ENCODE measurements at regions not wholly inside any gene's neighbourhood (a gene's known extent, or its start where the extent isn't known, plus 50 kb on each side); places are given as distances from the start of the nearest gene placed in this dataset.

GRCh38 chr10:108894402-108895301 lies 1028.7 kb downstream of the XPNPEP1 start:
- Mint-ChIP-seq H3K27me3 (no peaks in the 10 kb centered on the region), H3K4me3 (no peak overlapping the region), H3K27ac (no peak overlapping the region), H3K36me3 (no peaks in the 10 kb centered on the region), H3K4me1 (no peaks in the 10 kb centered on the region), H3K9me3 (peaks cover 8% of the 10 kb centered on the region)
- DNase-seq (no peak), ATAC-seq (ENCODE audit: low read depth) (no peak)
- POLR2A ChIA-PET, result no interaction called here

GRCh38 chr10:108877095-108877561 lies 1046.2 kb downstream of the XPNPEP1 start:
- Mint-ChIP-seq H3K9me3 (no peaks in the 10 kb centered on the region), H3K27ac (no peak overlapping the region), H3K36me3 (no peaks in the 10 kb centered on the region), H3K4me1 (no peaks in the 10 kb centered on the region), H3K27me3 (no peaks in the 10 kb centered on the region), H3K4me3 (no peak overlapping the region)
- DNase-seq, result no peak
- POLR2A ChIA-PET, result no interaction called here
- no peak for ATAC-seq (ENCODE audit: low read depth)

- no peaks in the 10 kb centered on the region for H3K9me3 Mint-ChIP-seq
- POLR2A ChIA-PET, result no interaction called here
- no peak overlapping the region for H3K27ac Mint-ChIP-seq
- no peak for DNase-seq
- H3K27me3 Mint-ChIP-seq, result no peaks in the 10 kb centered on the region
- H3K4me1 Mint-ChIP-seq, result no peaks in the 10 kb centered on the region
- H3K4me3 Mint-ChIP-seq, result no peak overlapping the region
- ATAC-seq (ENCODE audit: low read depth), result no peak
- H3K36me3 Mint-ChIP-seq, result no peaks in the 10 kb centered on the region
Measured at GRCh38 chr10:108872854-108873253, 1050.5 kb downstream of the XPNPEP1 start.

GRCh38 chr10:108868881-108869280 lies 1054.4 kb downstream of the XPNPEP1 start:
- Mint-ChIP-seq H3K27me3 (no peaks in the 10 kb centered on the region), H3K4me1 (no peaks in the 10 kb centered on the region), H3K4me3 (no peak overlapping the region), H3K27ac (no peak overlapping the region), H3K9me3 (peaks cover 1% of the 10 kb centered on the region), H3K36me3 (no peaks in the 10 kb centered on the region)
- DNase-seq (no peak), ATAC-seq (ENCODE audit: low read depth) (no peak)
- POLR2A ChIA-PET, result no interaction called here

GRCh38 chr10:108862676-108863350 lies 1060.5 kb downstream of the XPNPEP1 start:
- H3K27ac Mint-ChIP-seq, result no peak overlapping the region
- H3K4me1 Mint-ChIP-seq, result no peaks in the 10 kb centered on the region
- no peaks in the 10 kb centered on the region for H3K36me3 Mint-ChIP-seq
- no peak overlapping the region for H3K4me3 Mint-ChIP-seq
- H3K9me3 Mint-ChIP-seq, result peaks cover 2% of the 10 kb centered on the region
- ATAC-seq (ENCODE audit: low read depth) (no peak), DNase-seq (no peak)
- POLR2A ChIA-PET, result no interaction called here
- H3K27me3 Mint-ChIP-seq, result no peaks in the 10 kb centered on the region

GRCh38 chr10:108861181-108861754 lies 1062.0 kb downstream of the XPNPEP1 start:
- H3K9me3 Mint-ChIP-seq, result peaks cover 2% of the 10 kb centered on the region
- POLR2A ChIA-PET, result no interaction called here

GRCh38 chr10:108852211-108852610 lies 1071.1 kb downstream of the XPNPEP1 start:
- no peaks in the 10 kb centered on the region for H3K36me3 Mint-ChIP-seq
- no peaks in the 10 kb centered on the region for H3K9me3 Mint-ChIP-seq
- ATAC-seq (ENCODE audit: low read depth) (no peak), DNase-seq (no peak)
- no peaks in the 10 kb centered on the region for H3K27me3 Mint-ChIP-seq
- H3K4me3 Mint-ChIP-seq, result no peak overlapping the region
- H3K27ac Mint-ChIP-seq, result no peak overlapping the region
- H3K4me1 Mint-ChIP-seq, result no peaks in the 10 kb centered on the region
- POLR2A ChIA-PET, result no interaction called here

More at GRCh38 chr10:108861181-108861754, 1062.0 kb downstream of the XPNPEP1 start:
- no peak for DNase-seq
- Mint-ChIP-seq H3K27me3 (no peaks in the 10 kb centered on the region), H3K4me1 (no peaks in the 10 kb centered on the region), H3K27ac (no peak overlapping the region), H3K4me3 (no peak overlapping the region), H3K36me3 (no peaks in the 10 kb centered on the region)
- ATAC-seq (ENCODE audit: low read depth), result no peak

- H3K4me3 Mint-ChIP-seq, result no peak overlapping the region
- ATAC-seq (ENCODE audit: low read depth) (no peak), DNase-seq (no peak)
- no peaks in the 10 kb centered on the region for H3K9me3 Mint-ChIP-seq
- POLR2A ChIA-PET, result no interaction called here
- no peaks in the 10 kb centered on the region for H3K4me1 Mint-ChIP-seq
- H3K27ac Mint-ChIP-seq, result no peak overlapping the region
- H3K27me3 Mint-ChIP-seq, result no peaks in the 10 kb centered on the region
- no peaks in the 10 kb centered on the region for H3K36me3 Mint-ChIP-seq
Measured at GRCh38 chr10:108850138-108850854, 1073.0 kb downstream of the XPNPEP1 start.

GRCh38 chr10:108849688-108850087 lies 1073.6 kb downstream of the XPNPEP1 start:
- Mint-ChIP-seq H3K4me1 (no peaks in the 10 kb centered on the region), H3K27me3 (no peaks in the 10 kb centered on the region), H3K9me3 (no peaks in the 10 kb centered on the region), H3K4me3 (no peak overlapping the region), H3K36me3 (no peaks in the 10 kb centered on the region), H3K27ac (no peak overlapping the region)
- ATAC-seq (ENCODE audit: low read depth) (no peak), DNase-seq (no peak)
- POLR2A ChIA-PET, result no interaction called here

GRCh38 chr10:108849186-108849585 lies 1074.1 kb downstream of the XPNPEP1 start:
- H3K4me1 Mint-ChIP-seq, result no peaks in the 10 kb centered on the region
- H3K36me3 Mint-ChIP-seq, result no peaks in the 10 kb centered on the region
- no peak overlapping the region for H3K27ac Mint-ChIP-seq
- H3K27me3 Mint-ChIP-seq, result no peaks in the 10 kb centered on the region
- H3K9me3 Mint-ChIP-seq, result no peaks in the 10 kb centered on the region
- DNase-seq, result no peak
- no peak for ATAC-seq (ENCODE audit: low read depth)
- POLR2A ChIA-PET, result no interaction called here
- no peak overlapping the region for H3K4me3 Mint-ChIP-seq

- POLR2A ChIA-PET, result no interaction called here
- H3K27ac Mint-ChIP-seq, result no peak overlapping the region
- DNase-seq (no peak), ATAC-seq (ENCODE audit: low read depth) (no peak)
- no peaks in the 10 kb centered on the region for H3K9me3 Mint-ChIP-seq
- H3K27me3 Mint-ChIP-seq, result no peaks in the 10 kb centered on the region
- no peak overlapping the region for H3K4me3 Mint-ChIP-seq
- no peaks in the 10 kb centered on the region for H3K4me1 Mint-ChIP-seq
- no peaks in the 10 kb centered on the region for H3K36me3 Mint-ChIP-seq
Measured at GRCh38 chr10:108848046-108848445, 1075.3 kb downstream of the XPNPEP1 start.

- ATAC-seq (ENCODE audit: low read depth), result no peak
- H3K27ac Mint-ChIP-seq, result no peak overlapping the region
- no peak for DNase-seq
- no peaks in the 10 kb centered on the region for H3K36me3 Mint-ChIP-seq
- no peaks in the 10 kb centered on the region for H3K27me3 Mint-ChIP-seq
- H3K9me3 Mint-ChIP-seq, result peaks cover 4% of the 10 kb centered on the region
- POLR2A ChIA-PET, result no interaction called here
- no peaks in the 10 kb centered on the region for H3K4me1 Mint-ChIP-seq
- no peak overlapping the region for H3K4me3 Mint-ChIP-seq
Measured at GRCh38 chr10:108840944-108841343, 1082.4 kb downstream of the XPNPEP1 start.

GRCh38 chr10:108836362-108836761 lies 1086.9 kb downstream of the XPNPEP1 start:
- Mint-ChIP-seq H3K4me3 (no peak overlapping the region), H3K36me3 (no peaks in the 10 kb centered on the region), H3K4me1 (no peaks in the 10 kb centered on the region), H3K27ac (no peak overlapping the region), H3K9me3 (peaks cover 4% of the 10 kb centered on the region), H3K27me3 (no peaks in the 10 kb centered on the region)
- no peak for ATAC-seq (ENCODE audit: low read depth)
- no peak for DNase-seq
- POLR2A ChIA-PET, result no interaction called here

Measured in activated naive CD8-positive, alpha-beta T cell treated with anti-CD3 and anti-CD28 coated beads, Interleukin-2, amount 10 ng/mL, durations not matched to agents 7 days and 5 days (primary cell).